HFF-Myc (cell line): ENCODE measurements at regions not wholly inside any gene's neighbourhood (a gene's known extent, or its start where the extent isn't known, plus 50 kb on each side); places are given as distances from the start of the nearest gene placed in this dataset.

Source experiments
- DNase-seq: peaks from one replicate; pipeline ENCODE4 v3.0.0-alpha.2; 2011; ENCODE audit warnings: low read depth; ENCODE audit errors: extremely low read depth
- H3K4me3 ChIP-seq: replicated peaks from 2 replicates; pipeline ENCODE4 v1.5.1; 2011; ENCODE audit warnings: low read depth, mild to moderate bottlenecking, control low read depth, low read length
- TF ChIP-seq, protein P1 (sequence below): IDR thresholded peaks from 2 replicates; pipeline ENCODE4 v1.5.1; 2012; ENCODE audit warnings: mild to moderate bottlenecking, low read depth, low read length, control low read depth; ENCODE audit errors: missing control alignments

- TF ChIP-seq, protein P1, sequence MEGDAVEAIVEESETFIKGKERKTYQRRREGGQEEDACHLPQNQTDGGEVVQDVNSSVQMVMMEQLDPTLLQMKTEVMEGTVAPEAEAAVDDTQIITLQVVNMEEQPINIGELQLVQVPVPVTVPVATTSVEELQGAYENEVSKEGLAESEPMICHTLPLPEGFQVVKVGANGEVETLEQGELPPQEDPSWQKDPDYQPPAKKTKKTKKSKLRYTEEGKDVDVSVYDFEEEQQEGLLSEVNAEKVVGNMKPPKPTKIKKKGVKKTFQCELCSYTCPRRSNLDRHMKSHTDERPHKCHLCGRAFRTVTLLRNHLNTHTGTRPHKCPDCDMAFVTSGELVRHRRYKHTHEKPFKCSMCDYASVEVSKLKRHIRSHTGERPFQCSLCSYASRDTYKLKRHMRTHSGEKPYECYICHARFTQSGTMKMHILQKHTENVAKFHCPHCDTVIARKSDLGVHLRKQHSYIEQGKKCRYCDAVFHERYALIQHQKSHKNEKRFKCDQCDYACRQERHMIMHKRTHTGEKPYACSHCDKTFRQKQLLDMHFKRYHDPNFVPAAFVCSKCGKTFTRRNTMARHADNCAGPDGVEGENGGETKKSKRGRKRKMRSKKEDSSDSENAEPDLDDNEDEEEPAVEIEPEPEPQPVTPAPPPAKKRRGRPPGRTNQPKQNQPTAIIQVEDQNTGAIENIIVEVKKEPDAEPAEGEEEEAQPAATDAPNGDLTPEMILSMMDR: no peak
- no peak overlapping the region for H3K4me3 ChIP-seq
- no peak for DNase-seq
These were observed 520.6 kb downstream of the METTL4 start for GRCh38 chr18:2050702-2051201.

- TF ChIP-seq, protein P1: no peak
- DNase-seq: no peak
- H3K4me3 ChIP-seq: no peak overlapping the region
These were observed 517.7 kb downstream of the METTL4 start for GRCh38 chr18:2053490-2054089.

DNA sequence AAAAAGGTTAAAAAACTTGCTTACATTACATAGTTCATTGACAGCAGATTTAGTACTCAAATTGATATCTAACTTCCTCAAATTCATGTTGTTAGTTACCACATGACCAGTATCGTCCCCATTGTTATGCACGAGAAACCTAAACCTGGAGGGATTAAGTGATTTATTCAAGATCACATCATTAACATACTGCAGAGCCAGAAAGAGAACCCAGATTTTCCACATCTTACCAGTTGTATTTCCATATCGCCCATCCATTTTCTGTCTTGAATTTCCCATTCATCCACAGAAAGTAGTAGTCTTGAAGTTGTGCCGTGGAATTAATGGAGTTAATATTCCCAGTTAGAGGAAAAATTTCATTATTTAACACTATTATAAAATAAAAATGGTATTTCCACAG is 512.0 kb downstream of the METTL4 start:
- TF ChIP-seq, protein P1: no peak
- DNase-seq: no peak
- no peak overlapping the region for H3K4me3 ChIP-seq

GRCh38 chr18:2060086-2060485 is 511.2 kb downstream of the METTL4 start:
- DNase-seq: no peak
- no peak overlapping the region for H3K4me3 ChIP-seq
- TF ChIP-seq, protein P1: no peak

GRCh38 chr18:2070631-2071030 is 500.7 kb downstream of the METTL4 start:
- DNase-seq: no peak
- TF ChIP-seq, protein P1: no peak
- H3K4me3 ChIP-seq: no peak overlapping the region

- DNase-seq: no peak
- H3K4me3 ChIP-seq: no peak overlapping the region
- TF ChIP-seq, protein P1: no peak
These were observed 495.8 kb downstream of the METTL4 start for GRCh38 chr18:2075499-2075898.

DNA sequence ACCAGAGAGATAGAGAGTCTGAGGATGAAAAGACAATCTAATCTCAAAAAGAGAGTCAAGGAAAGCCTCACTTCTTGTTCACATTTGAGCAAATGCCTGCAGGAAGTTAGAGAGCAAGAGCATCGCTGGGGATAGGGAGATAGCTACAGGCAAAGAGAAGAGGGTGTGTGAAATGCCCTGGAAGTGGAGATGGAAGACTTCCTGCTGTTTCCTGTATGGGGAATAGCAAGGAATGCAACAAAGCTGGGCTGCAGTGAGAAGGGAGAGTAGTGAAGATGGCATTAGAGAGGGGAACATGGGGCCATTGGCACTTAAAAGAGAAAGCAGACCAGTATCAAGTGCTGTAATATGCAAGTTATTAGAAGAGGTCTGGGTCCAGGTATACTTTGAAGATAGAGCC is 488.6 kb downstream of the METTL4 start:
- no peak for DNase-seq
- TF ChIP-seq, protein P1: no peak

More for the DNA sequence above, 488.6 kb downstream of the METTL4 start:
- H3K4me3 ChIP-seq: no peak overlapping the region
